NCI-H526 treated with DMSO at 0.1 percent for 48 hours (cell line): ENCODE measurements at regions not wholly inside any gene's neighbourhood (a gene's known extent, or its start where the extent isn't known, plus 50 kb on each side); places are given as distances from the start of the nearest gene placed in this dataset.

ENCODE experiments used
- DNase-seq: peaks from one replicate; lab custom pipeline; 2025; lab: John Stamatoyannopoulos, UW

DNA sequence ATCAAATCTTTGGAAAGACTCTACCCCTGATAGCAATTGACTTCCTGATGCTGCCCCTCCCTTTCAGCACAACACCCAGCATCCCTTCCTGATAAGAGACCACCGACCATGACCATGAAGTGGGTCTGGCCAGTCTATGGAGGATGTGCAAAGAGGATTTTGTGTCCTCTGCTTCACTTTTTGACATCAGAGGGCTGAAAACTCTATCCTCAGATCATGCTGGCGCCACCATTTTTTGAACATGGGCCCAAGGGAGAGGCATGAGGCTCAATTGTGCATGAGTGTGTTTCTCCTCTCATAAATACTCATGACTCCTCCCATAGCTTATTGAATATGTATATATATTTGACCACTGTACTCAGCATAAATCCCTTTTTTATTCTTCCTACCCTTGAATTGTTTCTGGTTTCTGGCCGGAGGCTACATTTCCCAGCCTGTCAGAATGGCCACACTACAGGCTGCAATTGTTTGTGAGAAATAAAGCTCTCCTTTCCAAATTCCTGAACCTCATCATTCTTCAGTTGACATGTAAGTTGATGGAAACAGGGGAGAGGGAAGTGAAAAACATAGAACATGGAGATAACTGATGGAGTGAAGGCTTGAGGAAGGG, 314.1 kb downstream of the MYCN start:
- no peak for DNase-seq

DNA sequence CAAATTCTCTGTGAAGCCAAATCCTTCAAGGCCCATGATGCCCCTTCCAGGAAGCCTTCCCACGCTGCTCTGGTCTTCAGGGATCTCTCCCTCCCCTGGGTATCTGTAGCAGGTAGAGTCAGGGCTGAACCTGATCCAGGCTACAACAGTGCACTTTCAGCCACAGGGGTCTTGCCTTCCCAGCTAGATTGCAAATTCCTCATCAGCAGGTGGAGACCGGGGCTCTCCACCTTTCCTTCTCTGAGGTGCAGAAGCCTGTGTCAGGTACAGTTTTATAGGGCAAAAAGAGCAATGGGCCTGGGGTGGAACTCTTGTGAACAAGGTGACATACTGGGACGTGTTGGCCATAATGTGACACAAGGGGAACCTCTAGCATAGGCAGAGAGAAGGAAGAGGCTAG, 312.9 kb downstream of the MYCN start:
- DNase-seq: no peak

DNA sequence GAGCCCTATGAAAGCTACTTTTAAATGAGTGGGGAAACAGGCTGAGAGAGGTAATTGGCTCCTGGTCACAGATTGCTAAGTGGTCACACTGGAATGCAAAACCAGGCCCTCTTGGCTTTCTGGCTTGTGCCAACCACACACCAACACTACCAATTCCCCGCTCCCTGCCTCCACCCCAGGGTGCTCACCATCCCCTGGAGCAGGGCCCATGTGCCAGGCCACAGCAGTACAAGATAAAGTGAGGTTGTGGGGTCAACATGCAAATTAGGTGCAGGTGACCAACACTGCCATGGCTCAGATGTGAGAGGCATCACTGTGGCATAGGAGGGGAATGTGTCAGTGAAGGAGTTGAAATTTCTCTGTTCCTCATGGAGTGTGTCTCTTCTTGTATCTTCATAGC, 312.5 kb downstream of the MYCN start:
- no peak for DNase-seq

DNA sequence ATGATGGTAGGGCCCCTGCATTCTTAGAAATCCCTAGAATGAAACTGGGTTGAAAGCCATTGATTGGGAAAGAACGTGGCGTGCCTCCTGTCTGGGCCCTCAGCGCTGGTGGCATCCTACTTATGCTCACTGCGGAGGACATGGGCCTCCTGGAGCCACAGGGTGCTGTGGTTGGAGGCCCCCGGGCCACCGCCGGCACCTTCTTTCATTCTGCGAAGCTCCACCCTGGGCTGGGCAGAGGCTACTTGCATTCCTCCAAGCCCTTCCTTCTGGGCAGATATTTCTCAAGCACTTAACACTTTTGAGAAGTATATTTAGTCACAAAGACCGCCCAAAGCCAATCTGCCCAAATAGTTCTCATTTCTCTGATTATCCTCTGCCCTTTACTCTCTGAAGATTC, 311.9 kb downstream of the MYCN start:
- no peak for DNase-seq

DNA sequence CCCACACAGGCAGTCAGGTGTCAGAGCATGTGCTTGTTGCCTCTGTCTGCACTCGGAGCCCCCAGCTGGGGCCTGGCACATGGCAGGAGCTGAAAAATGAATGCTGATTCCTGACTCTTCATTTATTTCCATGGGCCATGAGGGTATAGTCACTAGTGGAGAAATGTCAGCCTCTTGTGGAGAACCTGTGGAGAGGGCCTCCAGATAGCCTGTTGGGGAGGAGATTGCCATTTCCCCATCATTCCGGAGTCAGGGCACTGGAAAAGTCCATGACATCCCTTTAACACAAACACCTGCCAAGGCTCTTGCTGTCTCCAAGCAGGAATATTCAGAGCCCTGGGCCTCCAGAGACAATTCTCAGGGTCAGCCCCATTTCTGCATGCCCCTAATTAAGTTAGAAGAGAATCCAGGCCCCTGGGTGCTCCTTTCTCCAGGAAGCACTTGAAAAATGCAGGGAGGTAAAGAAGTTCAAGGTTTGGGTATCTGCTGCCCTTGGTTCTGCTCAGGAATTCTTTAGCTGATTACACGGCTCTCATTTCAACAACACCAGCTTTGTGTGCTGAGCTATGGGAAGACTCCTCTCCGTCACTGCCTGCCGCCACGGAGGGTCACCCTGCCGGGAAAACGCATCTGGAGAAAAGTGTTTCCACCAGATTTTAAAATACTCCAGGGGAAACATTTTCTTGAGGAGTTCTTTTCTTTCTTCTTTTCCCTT, 311.3 kb downstream of the MYCN start:
- no peak for DNase-seq

DNA sequence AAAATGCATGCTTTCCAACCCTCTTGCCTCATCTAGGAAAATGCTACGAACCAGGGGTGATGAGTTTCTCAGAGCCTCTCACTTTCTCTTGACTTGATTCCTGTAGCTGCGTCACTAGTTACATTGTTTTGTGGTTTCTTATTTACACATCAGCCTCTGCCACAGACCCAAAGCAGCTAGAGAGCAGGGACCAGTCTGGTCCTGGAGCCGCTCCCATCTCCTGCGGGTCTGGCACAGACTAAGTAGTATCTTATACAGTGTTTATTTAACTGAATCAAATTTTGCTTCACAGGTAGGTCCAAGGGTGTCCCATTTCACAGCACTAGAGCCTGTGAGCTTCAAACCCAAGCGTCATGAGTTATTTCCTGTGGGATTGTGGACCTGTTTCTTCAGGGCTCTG, 310.5 kb downstream of the MYCN start:
- DNase-seq: no peak

DNA sequence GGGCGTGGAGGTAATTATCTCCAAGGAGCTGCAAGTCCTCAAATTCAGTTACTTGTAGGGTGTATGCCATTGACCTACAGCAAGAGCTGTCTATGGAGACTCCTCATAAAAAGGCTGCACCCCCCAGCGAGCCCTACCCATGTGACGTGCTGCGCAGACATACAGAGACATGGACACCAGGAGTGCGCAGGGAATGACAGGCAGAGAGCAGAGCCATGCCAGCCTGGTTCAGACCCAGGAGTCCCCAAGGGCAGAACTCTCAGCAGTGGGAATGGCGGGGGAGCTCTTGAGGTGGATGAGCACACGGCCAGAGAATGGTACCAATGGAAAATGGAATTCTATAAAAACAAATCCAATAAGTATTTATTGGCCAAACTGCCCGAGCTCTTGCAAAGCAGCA, 310.1 kb downstream of the MYCN start:
- no peak for DNase-seq

DNA sequence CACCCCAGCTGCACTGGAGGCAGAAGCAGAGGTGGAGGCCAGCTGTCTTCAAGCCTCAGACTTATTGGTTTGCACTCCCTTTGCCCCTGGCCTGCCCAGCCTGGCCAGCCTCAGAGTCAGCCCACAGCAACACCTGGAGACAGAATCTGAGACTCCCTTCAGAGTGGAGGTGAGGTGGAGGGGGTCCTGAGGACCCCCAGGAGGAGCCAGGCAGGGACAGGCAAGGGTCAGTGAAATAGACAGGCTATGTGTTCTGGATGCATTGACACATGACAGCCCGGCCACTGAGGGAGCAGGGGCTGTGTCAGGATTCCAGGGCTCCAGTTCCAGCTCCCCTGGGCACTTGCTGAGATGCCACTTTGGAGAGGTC, 309.7 kb downstream of the MYCN start:
- DNase-seq: no peak

DNA sequence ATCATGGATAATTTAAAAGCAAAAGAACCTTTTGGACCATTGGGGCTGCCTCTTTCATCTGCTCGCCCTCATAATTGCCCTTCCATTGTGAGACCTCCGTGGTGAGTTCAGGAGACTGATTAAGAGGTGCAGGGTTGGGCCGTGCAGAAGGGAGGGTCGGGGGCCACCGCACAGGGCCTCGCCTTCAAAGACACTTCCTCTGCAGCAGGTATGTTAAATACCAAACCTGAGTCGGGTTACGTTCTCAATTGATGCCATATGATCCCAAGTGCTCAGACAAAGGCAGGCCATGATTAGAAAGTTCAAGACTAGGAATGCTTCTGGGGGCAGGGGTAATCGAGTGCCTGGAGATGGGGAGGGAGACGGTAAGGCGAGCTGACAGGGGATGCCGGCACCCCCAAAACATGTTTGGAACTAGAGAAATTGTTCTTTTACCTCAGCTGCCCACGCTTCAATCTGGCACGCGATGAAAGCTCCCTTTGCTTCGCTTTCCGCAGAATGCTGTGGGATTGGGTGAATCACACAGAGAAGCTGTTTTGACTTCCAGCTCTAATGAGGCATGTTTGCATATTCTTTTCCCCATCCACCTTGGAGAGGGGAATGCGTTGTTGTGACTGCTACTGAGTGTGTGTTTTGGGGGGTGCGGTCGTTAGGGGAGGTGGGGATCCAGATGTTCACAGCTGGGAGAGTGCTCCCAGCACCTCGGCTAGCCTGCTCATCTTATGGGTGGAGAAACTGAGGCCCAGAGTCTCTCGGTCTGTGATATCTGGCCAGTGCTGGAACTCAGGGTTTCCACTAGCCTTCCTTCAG, 309.1 kb downstream of the MYCN start:
- no peak for DNase-seq

DNA sequence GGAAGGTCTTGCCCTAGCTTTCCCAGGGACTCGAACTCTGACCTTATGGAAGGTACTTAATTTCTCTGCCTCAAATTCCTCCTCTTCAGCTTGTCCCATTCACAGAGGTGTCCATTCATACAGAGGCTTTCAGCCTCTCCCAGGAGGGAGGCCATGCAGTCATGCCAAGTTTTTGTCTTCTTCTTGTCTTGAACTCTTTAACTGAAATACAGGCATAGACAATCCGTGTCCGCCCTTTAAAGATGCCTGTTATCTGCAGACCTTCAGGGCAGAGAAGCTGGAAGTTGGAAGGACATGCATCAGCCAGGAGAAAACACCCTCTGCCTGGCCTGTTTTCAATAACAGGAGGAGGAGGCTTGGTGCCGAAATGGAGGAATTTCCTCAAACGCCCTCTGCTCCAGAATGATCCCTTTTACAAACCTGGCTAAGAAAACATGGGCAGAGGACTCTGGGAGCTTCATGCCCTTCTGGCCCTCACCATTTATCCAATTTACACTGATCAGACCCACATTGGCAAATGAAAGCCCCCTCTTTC, 308.3 kb downstream of the MYCN start:
- no peak for DNase-seq

DNA sequence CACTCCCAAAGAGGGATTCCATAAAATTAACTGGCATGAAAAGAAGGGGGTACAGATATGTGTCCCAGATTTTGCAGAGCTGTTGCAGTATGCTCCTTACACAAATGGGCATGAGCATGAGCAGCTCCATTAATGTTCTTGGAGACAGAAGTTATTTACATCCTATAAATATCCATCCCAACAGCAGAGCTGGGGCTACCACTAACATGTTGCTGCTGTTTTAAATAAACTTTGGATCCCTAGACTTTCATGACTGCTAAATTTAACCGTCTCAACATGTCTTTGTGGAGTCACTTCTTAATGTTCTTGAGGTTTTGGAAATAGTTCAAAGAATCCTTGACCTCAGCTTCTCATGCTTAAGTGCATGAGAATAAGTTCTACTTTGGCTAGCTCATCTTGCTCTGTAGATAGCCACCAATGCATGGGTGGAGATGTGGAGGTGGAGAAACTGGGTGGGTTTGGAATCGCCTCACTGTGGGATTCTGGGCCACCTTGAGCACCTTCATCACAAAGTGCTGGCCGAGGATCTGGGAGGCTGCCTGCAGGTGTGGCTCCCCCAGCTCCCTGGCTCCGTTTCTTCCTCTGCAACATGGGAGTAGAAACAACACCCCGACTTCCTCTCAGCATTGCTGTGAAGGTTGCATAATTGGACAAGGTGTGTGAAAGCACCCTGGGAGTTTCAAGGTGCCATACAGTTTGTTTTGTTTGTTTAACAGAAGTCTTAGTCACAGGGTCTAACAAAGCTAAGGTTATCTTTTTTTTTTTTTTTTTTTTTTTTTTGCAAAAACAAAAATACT, 307.2 kb downstream of the MYCN start:
- DNase-seq: no peak

DNA sequence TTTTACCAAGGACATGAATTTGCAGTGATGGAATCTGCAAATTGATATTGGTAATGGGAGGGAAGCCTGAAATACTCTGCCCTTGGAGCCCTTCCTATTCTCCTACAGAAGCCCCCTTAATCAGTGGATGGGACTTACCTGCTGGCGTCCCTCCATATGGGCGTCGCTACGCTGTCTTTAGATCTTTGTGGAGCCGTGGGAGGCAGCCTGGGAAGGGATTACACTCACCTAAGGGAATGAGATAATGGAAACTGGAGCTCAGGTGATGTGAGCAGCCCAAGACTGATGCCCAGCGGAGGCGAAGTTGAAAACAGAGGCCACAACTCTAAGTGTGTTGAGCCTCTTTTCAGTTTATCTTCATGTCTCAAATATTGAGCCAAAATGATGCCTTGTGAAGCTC, 306.6 kb downstream of the MYCN start:
- DNase-seq: no peak

DNA sequence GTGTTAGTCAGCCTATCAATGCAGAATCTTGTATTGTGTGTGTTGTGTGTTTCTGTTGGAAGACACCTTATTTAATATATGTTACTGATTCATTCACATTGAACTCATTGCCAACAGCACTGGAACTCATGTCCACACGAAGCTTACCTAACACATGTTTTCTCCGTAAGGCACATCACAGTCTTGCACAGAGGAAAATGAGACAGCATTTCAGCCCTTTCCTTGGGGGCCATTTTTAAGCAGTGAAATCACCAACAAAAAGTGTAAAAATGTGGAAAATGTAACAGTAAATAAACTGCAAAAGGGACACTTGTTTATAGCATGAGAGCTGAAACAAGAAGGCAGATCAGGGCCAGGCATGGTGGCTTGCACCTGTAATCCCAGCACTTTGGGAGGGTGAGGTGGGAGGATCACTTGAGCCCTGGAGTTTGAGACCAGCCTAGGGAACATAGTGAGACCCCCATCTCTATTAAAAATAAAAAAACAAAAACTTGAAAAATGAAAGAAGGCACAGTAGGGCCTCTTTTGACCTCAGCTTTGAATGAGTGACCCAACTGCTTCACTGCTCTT, 306.0 kb downstream of the MYCN start:
- DNase-seq: no peak

DNA sequence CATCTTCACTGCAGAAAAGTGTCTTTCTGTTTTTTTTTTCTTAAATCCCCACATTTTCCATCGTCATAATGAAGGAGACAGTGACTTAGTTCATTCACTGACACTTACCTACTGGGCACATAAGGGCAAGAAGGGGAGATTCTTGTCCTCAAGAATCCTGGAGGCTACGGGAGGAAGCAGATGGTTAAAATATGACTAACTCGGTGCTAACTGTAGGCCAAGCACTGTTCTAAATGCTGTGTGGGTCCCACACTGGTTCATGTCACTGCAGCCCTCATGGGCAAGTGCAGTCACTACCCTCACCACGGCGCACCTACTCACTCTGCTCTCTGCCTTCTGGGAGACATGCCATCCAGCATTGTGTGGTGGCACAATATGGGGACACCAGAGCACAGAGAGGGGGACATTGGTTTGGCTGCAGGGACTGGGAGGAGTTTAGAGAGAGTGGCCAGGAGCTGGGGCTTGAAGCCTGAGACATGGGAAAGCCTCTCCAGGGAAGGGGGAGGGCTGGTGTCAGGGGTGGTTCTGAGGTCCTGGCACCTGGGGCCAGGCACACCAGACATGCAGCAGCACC, 305.2 kb downstream of the MYCN start:
- no peak for DNase-seq

DNA sequence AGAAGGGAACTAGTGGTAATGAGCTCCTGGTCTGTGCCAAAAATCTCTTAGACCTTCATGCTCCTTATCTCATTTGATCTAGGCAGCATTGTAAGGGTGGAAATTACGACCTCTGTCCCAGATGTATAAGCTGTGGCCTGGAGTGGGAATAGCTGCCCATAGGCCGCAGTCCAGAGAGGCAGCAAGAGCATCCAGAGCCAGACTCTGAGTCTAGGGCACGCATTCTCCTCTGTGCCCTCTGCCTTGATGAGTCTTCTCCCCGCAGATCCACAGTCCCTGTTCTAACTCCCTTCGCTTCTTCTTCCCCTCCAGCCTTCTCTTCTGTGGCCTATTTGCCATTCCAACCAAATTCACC, 304.6 kb downstream of the MYCN start:
- DNase-seq: no peak

DNA sequence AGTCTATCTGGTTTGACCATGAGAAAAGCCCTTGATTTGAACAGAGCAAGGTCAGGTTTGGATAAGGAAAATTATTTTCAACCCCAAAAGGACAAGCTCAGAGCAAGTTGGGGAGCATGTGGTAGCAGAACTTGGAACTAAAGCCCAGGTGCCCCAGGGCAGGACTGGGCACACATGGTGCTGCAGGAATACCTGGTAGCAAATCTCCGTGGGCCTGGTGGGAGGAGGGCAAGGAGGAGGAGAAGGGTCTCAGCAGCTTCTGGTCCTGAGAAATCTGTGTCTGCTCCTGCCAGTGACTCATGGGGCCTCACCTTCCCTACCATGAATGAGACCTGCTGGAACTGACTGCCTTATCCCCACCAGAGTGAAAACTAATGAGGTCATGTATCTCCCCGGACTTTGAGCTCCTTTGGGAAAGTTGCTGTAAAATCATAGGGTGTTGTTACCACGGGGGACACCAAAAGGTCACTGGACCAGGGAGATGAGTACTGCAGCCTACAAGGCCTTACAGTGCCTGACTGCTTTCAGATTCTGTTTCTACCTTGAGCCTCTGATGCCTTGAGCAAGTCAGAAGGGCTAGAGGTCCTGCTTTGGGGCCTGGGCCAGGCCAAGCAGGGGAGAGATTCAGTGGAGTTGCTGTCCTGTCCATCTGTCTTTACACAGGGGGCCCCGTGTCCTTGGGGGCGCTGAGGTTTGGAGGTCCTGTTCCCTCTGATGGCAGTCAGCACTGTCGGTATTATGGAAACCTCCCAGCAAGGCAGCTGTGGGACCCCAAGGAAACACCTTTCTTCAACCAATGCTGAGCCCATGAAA, 304.0 kb downstream of the MYCN start:
- DNase-seq: no peak

DNA sequence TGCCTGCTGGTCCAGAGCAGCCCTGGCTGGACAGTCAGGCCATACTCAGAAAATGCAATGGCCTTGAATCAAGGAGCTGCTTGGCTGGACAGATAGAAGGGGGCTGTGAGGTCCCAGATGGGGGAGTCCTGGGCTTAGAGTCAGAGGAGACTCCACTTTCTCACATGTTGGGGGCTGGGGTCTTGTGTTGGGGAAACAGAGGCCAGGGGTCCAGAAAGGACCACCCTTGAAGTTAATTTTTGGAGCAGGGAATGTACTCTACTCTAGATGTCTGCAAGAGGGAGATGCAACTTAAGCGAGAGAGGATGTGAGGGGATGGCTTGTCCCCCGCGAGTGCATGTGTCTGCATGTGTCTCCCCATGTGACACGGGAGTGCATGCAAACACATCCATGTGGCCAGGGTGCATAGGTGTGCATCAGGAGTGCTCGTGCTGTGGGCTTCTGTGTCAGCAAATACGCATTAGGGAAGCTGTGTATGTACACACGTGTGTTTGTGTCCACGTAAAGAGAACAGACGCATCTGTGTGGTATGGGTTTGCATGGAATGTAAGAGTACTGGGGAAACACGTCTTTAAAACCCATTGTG, 303.2 kb downstream of the MYCN start:
- no peak for DNase-seq

DNA sequence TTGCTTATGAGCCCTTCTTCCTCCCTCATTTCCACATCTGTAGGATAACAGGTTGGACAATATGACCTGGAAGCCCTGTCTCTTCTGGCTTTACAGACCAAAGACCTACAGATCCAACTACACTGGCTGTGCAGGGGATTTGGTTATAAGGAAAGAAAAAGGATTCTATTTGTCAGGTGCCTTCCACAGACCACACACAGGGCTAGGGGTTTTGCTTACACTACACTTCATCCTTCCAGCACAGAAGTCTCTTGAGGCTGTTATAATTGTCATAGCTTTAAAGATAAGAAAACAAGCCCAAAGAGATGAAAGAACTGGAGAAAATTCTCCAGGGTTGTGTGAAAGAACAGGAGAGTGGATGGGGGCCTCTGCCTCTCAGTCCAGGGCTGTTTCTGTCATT, 302.6 kb downstream of the MYCN start:
- no peak for DNase-seq

DNA sequence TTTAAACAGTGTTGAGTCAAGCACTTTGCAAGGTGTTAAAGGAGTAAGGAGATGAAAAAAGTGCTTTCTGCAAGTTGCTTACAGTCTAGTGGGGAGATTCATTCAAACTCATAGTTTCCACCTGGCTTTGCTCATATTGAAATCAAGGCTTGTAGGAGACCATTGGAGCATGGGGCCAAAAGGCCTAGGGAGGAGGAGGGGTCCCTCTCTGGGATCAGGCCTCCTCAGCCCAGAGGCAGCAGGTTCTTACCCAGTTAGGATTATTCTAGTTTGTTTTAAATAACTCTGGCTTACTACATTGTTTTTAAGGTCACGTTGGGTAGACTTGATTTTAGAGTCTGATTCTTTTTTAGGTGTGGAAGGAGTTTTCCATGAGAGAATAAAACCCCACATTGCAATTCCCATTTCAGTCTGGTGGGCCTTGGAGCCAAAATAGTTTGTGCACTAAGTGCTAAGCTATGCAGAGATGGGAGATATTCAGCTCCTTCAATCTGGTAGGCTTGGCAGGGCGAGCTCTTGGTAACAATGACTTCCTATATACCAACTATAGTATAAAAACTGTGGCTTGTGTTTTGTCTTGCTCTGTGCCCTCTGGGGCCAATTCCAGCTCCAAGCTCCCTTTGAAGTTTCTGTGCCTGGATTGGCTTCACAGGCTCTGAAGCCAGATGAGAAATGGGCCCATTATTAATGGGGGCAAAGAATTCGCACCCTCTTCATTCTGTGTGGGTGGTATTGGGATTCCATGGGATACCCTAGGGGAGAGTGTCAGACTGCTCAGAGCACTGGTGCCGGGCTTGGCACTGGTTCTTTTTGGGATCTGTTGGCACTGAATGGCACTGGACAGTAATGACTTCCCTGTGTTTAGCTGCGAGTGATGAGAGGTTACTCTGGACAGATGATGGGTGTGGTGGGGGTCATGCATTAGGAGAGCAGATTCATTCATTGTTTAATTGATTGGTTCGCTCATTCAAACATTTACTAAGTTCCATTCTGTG, 301.1 kb downstream of the MYCN start:
- DNase-seq: no peak
